ENCODE measurements at regions not wholly inside any gene's neighbourhood (a gene's known extent, or its start where the extent isn't known, plus 50 kb on each side); places are given as distances from the start of the nearest gene placed in this dataset.

GRCh38 chr4:107129611-107130010 lies 93.5 kb upstream of the DKK2 start:
- no peaks in the 10 kb centered on the region for H3K36me3 ChIP-seq
- no peaks in the 10 kb centered on the region for H3K4me1 ChIP-seq
- H3K4me3 ChIP-seq (ENCODE audit: low read depth, low read length), result no peak overlapping the region
- DNase-seq, result no peak
- no peaks in the 10 kb centered on the region; the same call in 1 of the 2 replicates for H3K27me3 ChIP-seq
- H3K9me3 ChIP-seq, result no peaks in the 10 kb centered on the region
- TF ChIP-seq, protein P1, sequence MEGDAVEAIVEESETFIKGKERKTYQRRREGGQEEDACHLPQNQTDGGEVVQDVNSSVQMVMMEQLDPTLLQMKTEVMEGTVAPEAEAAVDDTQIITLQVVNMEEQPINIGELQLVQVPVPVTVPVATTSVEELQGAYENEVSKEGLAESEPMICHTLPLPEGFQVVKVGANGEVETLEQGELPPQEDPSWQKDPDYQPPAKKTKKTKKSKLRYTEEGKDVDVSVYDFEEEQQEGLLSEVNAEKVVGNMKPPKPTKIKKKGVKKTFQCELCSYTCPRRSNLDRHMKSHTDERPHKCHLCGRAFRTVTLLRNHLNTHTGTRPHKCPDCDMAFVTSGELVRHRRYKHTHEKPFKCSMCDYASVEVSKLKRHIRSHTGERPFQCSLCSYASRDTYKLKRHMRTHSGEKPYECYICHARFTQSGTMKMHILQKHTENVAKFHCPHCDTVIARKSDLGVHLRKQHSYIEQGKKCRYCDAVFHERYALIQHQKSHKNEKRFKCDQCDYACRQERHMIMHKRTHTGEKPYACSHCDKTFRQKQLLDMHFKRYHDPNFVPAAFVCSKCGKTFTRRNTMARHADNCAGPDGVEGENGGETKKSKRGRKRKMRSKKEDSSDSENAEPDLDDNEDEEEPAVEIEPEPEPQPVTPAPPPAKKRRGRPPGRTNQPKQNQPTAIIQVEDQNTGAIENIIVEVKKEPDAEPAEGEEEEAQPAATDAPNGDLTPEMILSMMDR (IDR thresholded peaks at IDR 0.05; ENCODE audit: low read depth, low read length), result no peak

DNA sequence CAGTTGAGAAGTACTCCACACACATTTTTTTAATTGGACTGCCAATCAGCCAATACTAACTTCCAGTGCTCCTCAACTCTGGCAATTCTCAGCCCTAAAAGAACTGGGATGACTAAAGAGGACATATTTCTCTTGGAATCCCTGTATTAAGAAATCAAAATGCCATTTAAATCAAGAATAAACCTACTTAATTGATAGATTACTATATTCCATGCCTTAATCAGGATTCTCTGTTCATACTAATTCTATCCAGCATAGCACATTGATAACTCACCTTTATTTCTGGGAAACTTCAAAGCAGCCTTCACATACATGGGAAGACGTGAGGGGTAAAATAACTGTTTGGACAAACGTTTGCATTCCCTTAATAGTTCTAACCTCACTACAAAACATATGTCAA lies 93.0 kb upstream of the DKK2 start:
- no peaks in the 10 kb centered on the region; the same call in 1 of the 2 replicates for H3K27me3 ChIP-seq
- no peaks in the 10 kb centered on the region for H3K4me1 ChIP-seq
- TF ChIP-seq, protein P1 (IDR thresholded peaks at IDR 0.05; ENCODE audit: low read depth, low read length), result no peak
- no peak overlapping the region for H3K4me3 ChIP-seq (ENCODE audit: low read depth, low read length)
- no peaks in the 10 kb centered on the region for H3K36me3 ChIP-seq
- no peaks in the 10 kb centered on the region for H3K9me3 ChIP-seq
- DNase-seq, result no peak

GRCh38 chr4:107128116-107128515 lies 92.0 kb upstream of the DKK2 start:
- Histone ChIP-seq H3K4me3 (ENCODE audit: low read depth, low read length) (no peak overlapping the region), H3K27me3 (no peaks in the 10 kb centered on the region; the same call in 1 of the 2 replicates), H3K4me1 (no peaks in the 10 kb centered on the region), H3K9me3 (no peaks in the 10 kb centered on the region), H3K36me3 (no peaks in the 10 kb centered on the region)
- TF ChIP-seq, protein P1 (IDR thresholded peaks at IDR 0.05; ENCODE audit: low read depth, low read length), result no peak
- no peak for DNase-seq

DNA sequence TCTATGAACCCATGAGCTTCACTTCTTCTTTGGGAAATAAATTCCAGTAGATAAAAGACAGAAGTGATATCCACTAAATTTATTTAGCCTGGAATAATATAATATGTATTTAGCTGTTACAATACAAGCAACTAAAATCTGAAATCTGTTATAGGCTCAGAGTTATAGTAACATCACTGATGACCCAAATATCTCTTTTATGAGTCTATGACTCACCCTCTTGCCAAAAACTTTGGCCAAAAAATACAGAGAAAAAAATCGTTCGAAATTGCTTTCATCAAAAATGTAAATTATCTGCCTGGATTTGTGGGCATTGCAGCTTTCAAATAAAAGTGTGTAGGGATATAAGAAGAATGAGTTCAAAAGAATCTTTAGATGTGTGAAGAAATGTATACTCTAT lies 89.4 kb upstream of the DKK2 start:
- no peak overlapping the region for H3K4me3 ChIP-seq (ENCODE audit: low read depth, low read length)
- DNase-seq, result no peak
- H3K27me3 ChIP-seq, result no peaks in the 10 kb centered on the region
- TF ChIP-seq, protein P1 (IDR thresholded peaks at IDR 0.05; ENCODE audit: low read depth, low read length), result no peak
- no peaks in the 10 kb centered on the region for H3K36me3 ChIP-seq
- no peaks in the 10 kb centered on the region for H3K4me1 ChIP-seq
- H3K9me3 ChIP-seq, result no peaks in the 10 kb centered on the region

GRCh38 chr4:107122736-107123135 lies 86.6 kb upstream of the DKK2 start:
- Histone ChIP-seq H3K4me3 (ENCODE audit: low read depth, low read length) (no peak overlapping the region), H3K9me3 (no peaks in the 10 kb centered on the region), H3K27me3 (no peaks in the 10 kb centered on the region), H3K36me3 (no peaks in the 10 kb centered on the region), H3K4me1 (no peaks in the 10 kb centered on the region)
- no peak for DNase-seq
- TF ChIP-seq, protein P1 (IDR thresholded peaks at IDR 0.05; ENCODE audit: low read depth, low read length), result no peak

DNA sequence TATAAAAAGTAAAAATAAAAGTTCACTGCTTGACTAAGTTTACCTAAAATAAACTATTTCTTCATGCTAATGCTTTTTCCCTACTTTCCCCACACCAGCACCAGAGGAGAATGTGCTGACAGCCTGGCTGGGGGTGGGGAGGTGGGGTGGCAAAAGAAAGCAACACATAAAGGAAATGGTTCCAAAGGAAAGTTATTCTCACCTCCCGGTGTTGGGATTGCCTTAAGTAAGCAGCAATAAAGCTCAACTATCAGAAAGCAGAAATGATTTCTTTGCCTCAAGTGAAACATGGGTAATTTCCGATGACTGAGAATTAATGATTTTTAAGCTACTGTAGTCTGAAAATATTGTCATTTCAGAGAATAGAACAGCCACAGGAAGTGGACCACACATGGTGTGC lies 84.5 kb upstream of the DKK2 start:
- Histone ChIP-seq H3K4me3 (ENCODE audit: low read depth, low read length) (no peak overlapping the region), H3K4me1 (no peaks in the 10 kb centered on the region), H3K27me3 (no peaks in the 10 kb centered on the region), H3K9me3 (no peaks in the 10 kb centered on the region), H3K36me3 (no peaks in the 10 kb centered on the region)
- no peak for DNase-seq
- TF ChIP-seq, protein P1 (IDR thresholded peaks at IDR 0.05; ENCODE audit: low read depth, low read length), result no peak

Data from BE2C (cell line).